ENCODE measurements at regions not wholly inside any gene's neighbourhood (a gene's known extent, or its start where the extent isn't known, plus 50 kb on each side); places are given as distances from the start of the nearest gene placed in this dataset.
"Not testable (repeated sequence)": the region's sequence is repeated elsewhere in the genome, so short reads cannot be mapped to it uniquely, and the experiment has no call there.

GRCh38 chrX:118228456-118228855 lies 111.8 kb upstream of the KLHL13 start:
- TF ChIP-seq CTCF (conservative IDR thresholded peaks at IDR 0.05; ENCODE audit: low read length): no peak
- DNase-seq (ENCODE audit: low read depth): no peak
- no peak overlapping the region for H3K4me3 ChIP-seq (ENCODE audit: low read length)

- no peak for TF ChIP-seq CTCF (conservative IDR thresholded peaks at IDR 0.05; ENCODE audit: low read length)
- DNase-seq (ENCODE audit: low read depth): peak; percentile 5
- no peak overlapping the region for H3K4me3 ChIP-seq (ENCODE audit: low read length)
Measured at GRCh38 chrX:118231464-118231863, 114.4 kb upstream of the WDR44 start.

- no peak for TF ChIP-seq CTCF (conservative IDR thresholded peaks at IDR 0.05; ENCODE audit: low read length)
- DNase-seq (ENCODE audit: low read depth): no peak
- H3K4me3 ChIP-seq (ENCODE audit: low read length): no peak overlapping the region
Measured at GRCh38 chrX:118239178-118239870, 106.6 kb upstream of the WDR44 start.

GRCh38 chrX:118239913-118240698 lies 105.8 kb upstream of the WDR44 start:
- TF ChIP-seq CTCF (conservative IDR thresholded peaks at IDR 0.05; ENCODE audit: low read length): no peak
- DNase-seq (ENCODE audit: low read depth): no peak
- H3K4me3 ChIP-seq (ENCODE audit: low read length): no peak overlapping the region

- not testable (repeated sequence) for DNase-seq (ENCODE audit: low read depth); H3K4me3 ChIP-seq (ENCODE audit: low read length)
Measured at GRCh38 chrX:118246961-118247360, 98.9 kb upstream of the WDR44 start.

GRCh38 chrX:118249146-118249545 lies 96.8 kb upstream of the WDR44 start:
- H3K4me3 ChIP-seq (ENCODE audit: low read length): no peak overlapping the region
- TF ChIP-seq CTCF (conservative IDR thresholded peaks at IDR 0.05; ENCODE audit: low read length): no peak
- DNase-seq (ENCODE audit: low read depth): no peak

- no peak for TF ChIP-seq CTCF (conservative IDR thresholded peaks at IDR 0.05; ENCODE audit: low read length)
- no peak overlapping the region for H3K4me3 ChIP-seq (ENCODE audit: low read length)
- DNase-seq (ENCODE audit: low read depth): no peak
Measured at GRCh38 chrX:118250445-118250844, 95.5 kb upstream of the WDR44 start.
